B cell (primary cell): ENCODE measurements at regions not wholly inside any gene's neighbourhood (a gene's known extent, or its start where the extent isn't known, plus 50 kb on each side); places are given as distances from the start of the nearest gene placed in this dataset.

ENCODE experiments used
- ATAC-seq: fragments of 200-7000 bp; cut with Tn5 transposase; one replicate; pipeline ENCODE4 v1.10.0; 2021; ENCODE audit warnings: low read depth, mild to moderate bottlenecking, moderate number of reproducible peaks, moderate library complexity
- CTCF ChIA-PET: fragments of 350-600 bp; sonication (Branson Sonifier 250); formaldehyde crosslinking; loops from one replicate; lab custom pipeline; 2021; ENCODE audit warnings: antibody characterized with exemption, inconsistent platforms; lab: Charles Lee
- POLR2A ChIA-PET: fragments of 350-600 bp; sonication (Branson Sonifier 250); formaldehyde crosslinking; loops from one replicate; lab custom pipeline; 2021; ENCODE audit warnings: antibody characterized with exemption; lab: Charles Lee
- DNase-seq: peaks from one replicate; pipeline ENCODE4 v3.0.0; 2013
- H2AFZ ChIP-seq: 2 replicates; pipeline ENCODE4 v1.6.1; 2012; ENCODE audit warnings: mild to moderate bottlenecking, low read depth, low read length; ENCODE audit not compliant: insufficient read depth, poor library complexity, severe bottlenecking
- H3K27ac ChIP-seq, 2 donors: 1 replicate in 1 of 2; 2 replicates in 1 of 2; pipeline ENCODE4 v1.5.1; 2012 to 2013; ENCODE audit warnings: low read length in 2 of 2, mild to moderate bottlenecking in 2 of 2, moderate library complexity in 1 of 2
- H3K27me3 ChIP-seq, 4 experiments: fragments of 200-600 bp in 1 of 4; sonication (generic) in 1 of 4; replicated peaks in 1 of 4; 1 replicate in 2 of 4; 2 replicates in 2 of 4; pipeline versions ENCODE4 v1.6.1 to v1.7.0; 2013 to 2016; ENCODE audit warnings: low read length in 3 of 4, mild to moderate bottlenecking in 2 of 4, mixed read lengths in 1 of 4, moderate library complexity in 1 of 4; ENCODE audit not compliant: insufficient read depth in 4 of 4, control insufficient read depth in 3 of 4; ENCODE audit errors: control extremely low read depth in 1 of 4
- H3K36me3 ChIP-seq, 2 experiments: replicated peaks in 1 of 2; 1 replicate in 1 of 2; 2 replicates in 1 of 2; pipeline versions ENCODE4 v1.6.1 to v1.7.1; 2013; ENCODE audit warnings: low read length in 1 of 2; ENCODE audit not compliant: insufficient read depth in 2 of 2, control insufficient read depth in 1 of 2; ENCODE audit errors: control extremely low read depth in 1 of 2, extremely low read depth in 1 of 2
- H3K4me1 ChIP-seq, 2 donors: fragments of 200-600 bp in 1 of 2; sonication (generic) in 1 of 2; 1 replicate in 1 of 2; 2 replicates in 1 of 2; pipeline versions ENCODE4 v1.5.1 to v1.6.1; 2013 to 2017; ENCODE audit warnings: low read length in 2 of 2; ENCODE audit not compliant: control insufficient read depth in 2 of 2, insufficient read depth in 2 of 2
- H3K4me2 ChIP-seq: replicated peaks from 2 replicates; pipeline ENCODE3; 2012; ENCODE audit warnings: mild to moderate bottlenecking, low read depth, low read length; ENCODE audit not compliant: poor library complexity, severe bottlenecking
- H3K4me3 ChIP-seq, 5 experiments: fragments of 200-600 bp in 1 of 5; sonication (generic) in 1 of 5; 1 replicate in 3 of 5; 2 replicates in 2 of 5; pipeline versions ENCODE4 v1.5.1 to v1.7.0; 2011 to 2016; ENCODE audit warnings: low read length in 4 of 5, mild to moderate bottlenecking in 4 of 5, low read depth in 2 of 5, control low read depth in 1 of 5, moderate library complexity in 1 of 5; ENCODE audit not compliant: insufficient read depth in 1 of 5; ENCODE audit errors: control extremely low read depth in 1 of 5, extremely low read depth in 1 of 5
- H3K79me2 ChIP-seq: fragments of 200-600 bp; sonication (generic); one replicate; pipeline ENCODE4 v1.6.0; 2016; ENCODE audit warnings: low read length; ENCODE audit not compliant: control insufficient read depth, insufficient read depth
- H3K9ac ChIP-seq: fragments of 200-600 bp; sonication (generic); 2 replicates; pipeline ENCODE4 v1.6.1; 2017; ENCODE audit warnings: mild to moderate bottlenecking, low read length, moderate library complexity
- H3K9me3 ChIP-seq, 3 donors: one replicate each; pipeline versions ENCODE4 v1.6.1 to v1.7.1; 2013; ENCODE audit warnings: low read length in 2 of 3; ENCODE audit not compliant: control insufficient read depth in 2 of 3, insufficient read depth in 1 of 3; ENCODE audit errors: control extremely low read depth in 1 of 3
- H4K20me1 ChIP-seq: 2 replicates; pipeline ENCODE4 v1.6.0; 2012; ENCODE audit warnings: mild to moderate bottlenecking, low read length; ENCODE audit not compliant: insufficient read depth, control insufficient read depth, poor library complexity, severe bottlenecking
- H3K27ac Mint-ChIP-seq: one replicate; pipeline ENCODE4 v1.8.0; 2021; ENCODE audit warnings: mixed read lengths
- H3K27me3 Mint-ChIP-seq: one replicate; pipeline ENCODE4 v1.8.0; 2021; ENCODE audit warnings: mixed read lengths
- H3K4me1 Mint-ChIP-seq: one replicate; pipeline ENCODE4 v1.8.0; 2021; ENCODE audit warnings: mixed read lengths
- H3K4me3 Mint-ChIP-seq: one replicate; pipeline ENCODE4 v1.8.0; 2021; ENCODE audit warnings: mixed read lengths
- H3K9me3 Mint-ChIP-seq: one replicate; pipeline ENCODE4 v1.8.0; 2022; ENCODE audit warnings: mixed read lengths; ENCODE audit not compliant: insufficient read depth
- CTCF ChIP-seq: fragments of 200-600 bp; IDR thresholded peaks from one replicate; pipeline ENCODE4 v1.8.0; 2022; ENCODE audit warnings: antibody characterized with exemption, mild to moderate bottlenecking
- EZH2 ChIP-seq: IDR thresholded peaks from 2 replicates; pipeline ENCODE4 v1.6.1; 2012; ENCODE audit warnings: borderline replicate concordance, low read depth, mild to moderate bottlenecking, moderate library complexity, low read length; ENCODE audit not compliant: insufficient read depth, poor library complexity, severe bottlenecking
- WGBS: methylation state at CpG from one replicate; pipeline ENCODE4 v1.1.5; 2013; ENCODE audit warnings: missing lambda C conversion rate; ENCODE audit not compliant: insufficient coverage; 5-methylcytosine and 5-hydroxymethylcytosine counted together
- intact Hi-C: fragments of 100-400 bp; cut with micrococcal nuclease; formaldehyde crosslinking; loops from one replicate; pipeline ENCODE4 v1.10.0; 2022

DNA sequence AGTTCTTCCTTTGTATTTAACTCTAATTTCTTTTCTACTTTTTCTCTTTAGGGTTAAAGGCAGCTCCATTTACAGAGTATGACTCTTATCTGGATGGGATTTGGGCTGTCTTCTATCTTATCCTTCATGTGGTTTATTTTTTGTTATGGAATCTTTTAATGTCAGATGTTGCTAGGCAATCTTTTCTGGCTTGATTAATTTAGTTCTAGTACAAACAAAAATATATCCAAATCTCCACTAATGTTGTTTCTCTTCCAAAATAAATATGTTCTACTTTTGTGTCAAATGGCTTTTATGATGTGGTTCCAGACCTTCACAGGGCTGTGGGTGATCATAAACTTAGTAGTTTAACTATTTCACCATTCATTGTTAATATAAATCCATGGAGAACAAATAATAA lies 246.9 kb downstream of the AHR start:
- DNase-seq (no peak), ATAC-seq (no peak)
- H3K4me2 ChIP-seq, result no peak overlapping the region
- no peaks in the 10 kb centered on the region for H3K4me1 Mint-ChIP-seq
- ChIA-PET POLR2A (no interaction called here), CTCF (no interaction called here)
- H3K4me1 ChIP-seq, result no peaks in the 10 kb centered on the region
- no peak overlapping the region for H2AFZ ChIP-seq
- no peak overlapping the region for H3K27ac Mint-ChIP-seq
- no peaks in the 10 kb centered on the region for H3K79me2 ChIP-seq
- H3K27me3 Mint-ChIP-seq, result peaks cover 3% of the 10 kb centered on the region
- no peak overlapping the region for H3K27ac ChIP-seq
- H3K4me3 Mint-ChIP-seq, result no peak overlapping the region
- no peaks in the 10 kb centered on the region for H4K20me1 ChIP-seq
- no peak overlapping the region for H3K9ac ChIP-seq
- H3K9me3 ChIP-seq, result no peaks in the 10 kb centered on the region
- no peaks in the 10 kb centered on the region for H3K9me3 Mint-ChIP-seq
- TF ChIP-seq CTCF, result no peak
- TF ChIP-seq EZH2, result no peak
- no peak overlapping the region for H3K4me3 ChIP-seq
- H3K27me3 ChIP-seq, result no peaks in the 10 kb centered on the region
- H3K36me3 ChIP-seq, result no peaks in the 10 kb centered on the region
- intact Hi-C loops, result no loop called here

GRCh38 chr7:17546189-17546588 lies 247.7 kb downstream of the AHR start:
- no CpG with 5 or more reads among the region's 3 CpGs for WGBS
- no peak overlapping the region for H3K4me3 ChIP-seq
- no peaks in the 10 kb centered on the region for H4K20me1 ChIP-seq
- no peaks in the 10 kb centered on the region for H3K79me2 ChIP-seq
- no peaks in the 10 kb centered on the region for H3K9me3 Mint-ChIP-seq
- POLR2A ChIA-PET, result no interaction called here
- no peak overlapping the region for H3K4me3 Mint-ChIP-seq
- H3K4me1 Mint-ChIP-seq, result no peaks in the 10 kb centered on the region
- intact Hi-C loops, result no loop called here
- no peak overlapping the region for H3K4me2 ChIP-seq
- no peak for ATAC-seq
- no peak overlapping the region for H3K27ac ChIP-seq
- H3K27ac Mint-ChIP-seq, result no peak overlapping the region
- TF ChIP-seq CTCF (no peak), EZH2 (no peak)
- H3K4me1 ChIP-seq, result no peaks in the 10 kb centered on the region
- DNase-seq, result no peak
- H3K9me3 ChIP-seq, result no peaks in the 10 kb centered on the region
- H3K9ac ChIP-seq, result no peak overlapping the region
- H3K27me3 ChIP-seq, result no peaks in the 10 kb centered on the region
- CTCF ChIA-PET, result no interaction called here
- H3K27me3 Mint-ChIP-seq, result peaks cover 3% of the 10 kb centered on the region
- no peak overlapping the region for H2AFZ ChIP-seq
- H3K36me3 ChIP-seq, result no peaks in the 10 kb centered on the region
